ENCODE measurements at regions not wholly inside any gene's neighbourhood (a gene's known extent, or its start where the extent isn't known, plus 50 kb on each side); places are given as distances from the start of the nearest gene placed in this dataset.

DNA sequence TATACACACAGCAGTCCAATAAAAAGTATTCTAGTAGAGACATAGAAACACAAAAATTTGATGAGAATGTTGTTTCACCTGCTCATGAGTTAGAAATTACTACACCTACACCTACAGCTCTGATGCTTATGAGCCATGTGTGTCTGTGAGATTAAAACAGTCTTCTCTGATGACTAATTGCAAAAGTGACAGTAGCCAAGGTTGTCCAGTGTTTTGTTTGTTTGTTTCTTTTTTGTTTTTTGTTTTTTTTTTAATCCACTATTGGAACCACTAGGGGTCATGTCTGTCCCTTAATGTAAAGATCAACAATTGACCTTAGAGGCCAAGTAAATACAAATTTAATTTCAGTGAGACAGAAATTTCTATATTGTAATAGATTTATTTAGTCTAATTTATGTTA, 423.1 kb downstream of the TEX13C start:
- TF ChIP-seq, protein P1, sequence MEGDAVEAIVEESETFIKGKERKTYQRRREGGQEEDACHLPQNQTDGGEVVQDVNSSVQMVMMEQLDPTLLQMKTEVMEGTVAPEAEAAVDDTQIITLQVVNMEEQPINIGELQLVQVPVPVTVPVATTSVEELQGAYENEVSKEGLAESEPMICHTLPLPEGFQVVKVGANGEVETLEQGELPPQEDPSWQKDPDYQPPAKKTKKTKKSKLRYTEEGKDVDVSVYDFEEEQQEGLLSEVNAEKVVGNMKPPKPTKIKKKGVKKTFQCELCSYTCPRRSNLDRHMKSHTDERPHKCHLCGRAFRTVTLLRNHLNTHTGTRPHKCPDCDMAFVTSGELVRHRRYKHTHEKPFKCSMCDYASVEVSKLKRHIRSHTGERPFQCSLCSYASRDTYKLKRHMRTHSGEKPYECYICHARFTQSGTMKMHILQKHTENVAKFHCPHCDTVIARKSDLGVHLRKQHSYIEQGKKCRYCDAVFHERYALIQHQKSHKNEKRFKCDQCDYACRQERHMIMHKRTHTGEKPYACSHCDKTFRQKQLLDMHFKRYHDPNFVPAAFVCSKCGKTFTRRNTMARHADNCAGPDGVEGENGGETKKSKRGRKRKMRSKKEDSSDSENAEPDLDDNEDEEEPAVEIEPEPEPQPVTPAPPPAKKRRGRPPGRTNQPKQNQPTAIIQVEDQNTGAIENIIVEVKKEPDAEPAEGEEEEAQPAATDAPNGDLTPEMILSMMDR (conservative IDR thresholded peaks at IDR 0.05; ENCODE audit: low read depth, low read length) = no peak
- TF ChIP-seq EZH2 (IDR thresholded peaks at IDR 0.05; ENCODE audit: low read length, unreplicated experiment) = no peak
